KMS-11 (cell line): ENCODE measurements at regions not wholly inside any gene's neighbourhood (a gene's known extent, or its start where the extent isn't known, plus 50 kb on each side); places are given as distances from the start of the nearest gene placed in this dataset.

ENCODE experiments used
- H2AFZ ChIP-seq: fragments of 200-600 bp; sonication (generic); 2 replicates; pipeline ENCODE4 v1.6.1; 2016; ENCODE audit warnings: antibody characterized with exemption, mixed run types, low read depth
- H3K27ac ChIP-seq: fragments of 200-600 bp; sonication (generic); 2 replicates; pipeline ENCODE4 v1.6.1; 2016; ENCODE audit warnings: mild to moderate bottlenecking, mixed run types
- H3K27me3 ChIP-seq: fragments of 200-600 bp; sonication (generic); 2 replicates; pipeline ENCODE4 v1.6.1; 2017; ENCODE audit warnings: mild to moderate bottlenecking, low read depth, mixed run types, moderate library complexity; ENCODE audit not compliant: insufficient read depth
- H3K36me3 ChIP-seq: fragments of 200-600 bp; sonication (generic); 2 replicates; pipeline ENCODE4 v1.6.1; 2017; ENCODE audit warnings: mild to moderate bottlenecking, mixed run types; ENCODE audit not compliant: insufficient read depth
- H3K4me1 ChIP-seq: fragments of 200-600 bp; sonication (generic); 2 replicates; pipeline ENCODE4 v1.6.1; 2016; ENCODE audit warnings: mild to moderate bottlenecking, low read depth, mixed run types; ENCODE audit not compliant: poor library complexity, severe bottlenecking
- H3K4me2 ChIP-seq: fragments of 200-600 bp; sonication (generic); 2 replicates; pipeline ENCODE4 v1.7.0; 2016; ENCODE audit warnings: mild to moderate bottlenecking, mixed run types
- H3K4me3 ChIP-seq: fragments of 200-600 bp; sonication (generic); IDR thresholded peaks from 2 replicates; pipeline ENCODE4 v1.6.1; 2017; ENCODE audit warnings: low read depth, low read length, mixed read lengths; ENCODE audit not compliant: insufficient read depth
- H3K79me2 ChIP-seq: fragments of 200-600 bp; sonication (generic); 2 replicates; pipeline ENCODE4 v1.6.1; 2016; ENCODE audit warnings: low read depth, mixed run types; ENCODE audit not compliant: insufficient read depth
- H3K9ac ChIP-seq: fragments of 200-600 bp; sonication (generic); 2 replicates; pipeline ENCODE4 v1.6.1; 2016; ENCODE audit warnings: mild to moderate bottlenecking, mixed run types
- H4K20me1 ChIP-seq: fragments of 200-600 bp; sonication (generic); 2 replicates; pipeline ENCODE4 v1.6.1; 2016; ENCODE audit warnings: mild to moderate bottlenecking, mixed run types; ENCODE audit not compliant: insufficient read depth
- TF ChIP-seq, protein P1 (sequence below): fragments of 200-600 bp; sonication (generic); conservative IDR thresholded peaks from 2 replicates; pipeline ENCODE4 v1.6.1; 2017; ENCODE audit warnings: low read depth, mild to moderate bottlenecking, antibody characterized with exemption, low read length, moderate library complexity, mixed read lengths

GRCh38 chrX:46433892-46434291 is 111.3 kb downstream of the ZNF674 start:
- no peak overlapping the region for H3K4me3 ChIP-seq
- H4K20me1 ChIP-seq = no peaks in the 10 kb centered on the region
- no peak overlapping the region for H3K9ac ChIP-seq
- no peaks in the 10 kb centered on the region for H3K36me3 ChIP-seq
- no peaks in the 10 kb centered on the region for H3K79me2 ChIP-seq
- no peak overlapping the region for H3K4me2 ChIP-seq
- TF ChIP-seq, protein P1, sequence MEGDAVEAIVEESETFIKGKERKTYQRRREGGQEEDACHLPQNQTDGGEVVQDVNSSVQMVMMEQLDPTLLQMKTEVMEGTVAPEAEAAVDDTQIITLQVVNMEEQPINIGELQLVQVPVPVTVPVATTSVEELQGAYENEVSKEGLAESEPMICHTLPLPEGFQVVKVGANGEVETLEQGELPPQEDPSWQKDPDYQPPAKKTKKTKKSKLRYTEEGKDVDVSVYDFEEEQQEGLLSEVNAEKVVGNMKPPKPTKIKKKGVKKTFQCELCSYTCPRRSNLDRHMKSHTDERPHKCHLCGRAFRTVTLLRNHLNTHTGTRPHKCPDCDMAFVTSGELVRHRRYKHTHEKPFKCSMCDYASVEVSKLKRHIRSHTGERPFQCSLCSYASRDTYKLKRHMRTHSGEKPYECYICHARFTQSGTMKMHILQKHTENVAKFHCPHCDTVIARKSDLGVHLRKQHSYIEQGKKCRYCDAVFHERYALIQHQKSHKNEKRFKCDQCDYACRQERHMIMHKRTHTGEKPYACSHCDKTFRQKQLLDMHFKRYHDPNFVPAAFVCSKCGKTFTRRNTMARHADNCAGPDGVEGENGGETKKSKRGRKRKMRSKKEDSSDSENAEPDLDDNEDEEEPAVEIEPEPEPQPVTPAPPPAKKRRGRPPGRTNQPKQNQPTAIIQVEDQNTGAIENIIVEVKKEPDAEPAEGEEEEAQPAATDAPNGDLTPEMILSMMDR = no peak
- H3K27me3 ChIP-seq = no peaks in the 10 kb centered on the region
- H3K27ac ChIP-seq = no peak overlapping the region
- no peak overlapping the region for H2AFZ ChIP-seq
- H3K4me1 ChIP-seq = no peaks in the 10 kb centered on the region

GRCh38 chrX:46408553-46409407 is 136.4 kb downstream of the ZNF674 start:
- TF ChIP-seq, protein P1 = peak; percentile 89
- no peaks in the 10 kb centered on the region for H3K36me3 ChIP-seq
- no peaks in the 10 kb centered on the region for H3K27me3 ChIP-seq
- H3K4me1 ChIP-seq = no peaks in the 10 kb centered on the region
- H3K4me3 ChIP-seq = no peak overlapping the region
- no peaks in the 10 kb centered on the region for H4K20me1 ChIP-seq
- no peak overlapping the region for H3K27ac ChIP-seq
- no peak overlapping the region for H3K4me2 ChIP-seq
- no peak overlapping the region for H2AFZ ChIP-seq
- no peak overlapping the region for H3K9ac ChIP-seq
- H3K79me2 ChIP-seq = no peaks in the 10 kb centered on the region

DNA sequence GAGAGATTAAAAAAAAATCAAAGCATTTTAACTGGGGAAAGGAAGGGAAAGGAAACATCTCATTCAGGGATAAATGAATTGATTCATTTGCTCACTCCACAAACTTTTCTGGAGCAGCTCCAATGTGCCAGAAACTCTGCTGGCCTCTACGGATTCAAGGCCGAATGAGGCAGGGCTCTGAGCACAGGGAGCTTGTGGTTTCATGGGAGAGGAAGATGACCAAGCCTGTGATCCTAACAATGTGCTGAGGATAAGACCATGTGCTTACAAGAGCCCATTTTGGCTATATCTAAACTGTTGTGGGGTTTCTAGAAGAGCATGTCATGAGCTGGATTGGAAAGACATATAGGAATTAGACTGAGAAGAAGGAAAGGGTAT is 137.5 kb downstream of the ZNF674 start:
- no peak overlapping the region for H2AFZ ChIP-seq
- H3K27me3 ChIP-seq = no peaks in the 10 kb centered on the region
- H3K4me3 ChIP-seq = no peak overlapping the region
- H3K36me3 ChIP-seq = no peaks in the 10 kb centered on the region
- H3K4me2 ChIP-seq = no peak overlapping the region
- no peak overlapping the region for H3K27ac ChIP-seq
- H3K79me2 ChIP-seq = no peaks in the 10 kb centered on the region
- H4K20me1 ChIP-seq = no peaks in the 10 kb centered on the region
- H3K9ac ChIP-seq = no peak overlapping the region
- TF ChIP-seq, protein P1 = no peak
- H3K4me1 ChIP-seq = no peaks in the 10 kb centered on the region

DNA sequence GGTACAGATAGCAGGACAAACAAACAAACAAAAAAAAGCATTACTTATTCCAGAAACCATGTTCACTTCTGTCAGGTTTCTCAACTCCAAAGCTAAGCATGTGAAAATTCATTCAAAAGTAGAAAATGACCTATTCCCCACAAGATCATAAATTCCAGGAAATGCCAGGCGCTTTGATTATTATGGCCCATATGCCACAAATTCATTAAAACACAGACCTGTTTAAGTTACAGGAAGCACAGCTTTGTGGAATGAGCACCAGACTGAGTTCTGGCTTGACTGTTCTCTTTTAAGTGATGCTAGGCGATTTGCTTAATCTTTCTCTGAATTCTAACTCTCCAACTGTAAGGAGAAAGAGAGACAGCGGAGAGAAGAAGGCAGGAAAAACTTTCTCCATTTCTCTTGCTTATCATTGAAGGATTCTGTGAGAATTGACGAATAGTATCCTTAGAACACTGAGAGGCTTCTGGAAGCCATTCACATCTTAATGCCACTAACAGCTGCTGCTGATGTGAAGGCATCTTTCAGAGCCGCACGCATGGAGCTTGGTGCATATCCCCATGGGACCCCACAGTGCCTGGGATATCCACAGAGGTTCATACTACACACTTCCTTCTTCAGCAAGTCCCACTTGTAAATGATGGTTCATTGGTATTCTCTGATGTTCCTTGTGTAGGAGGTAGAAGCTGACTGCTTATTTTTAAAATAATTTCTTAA is 138.0 kb downstream of the ZNF674 start:
- Histone ChIP-seq H3K79me2 (no peaks in the 10 kb centered on the region), H3K27ac (no peak overlapping the region), H3K4me3 (no peak overlapping the region), H3K27me3 (no peaks in the 10 kb centered on the region), H4K20me1 (no peaks in the 10 kb centered on the region), H2AFZ (no peak overlapping the region), H3K36me3 (no peaks in the 10 kb centered on the region), H3K4me2 (no peak overlapping the region), H3K9ac (no peak overlapping the region), H3K4me1 (no peaks in the 10 kb centered on the region)
- TF ChIP-seq, protein P1 = no peak
